Lower leg skin (tissue), 4 donors: ENCODE measurements at regions not wholly inside any gene's neighbourhood (a gene's known extent, or its start where the extent isn't known, plus 50 kb on each side); places are given as distances from the start of the nearest gene placed in this dataset.
"Not testable (repeated sequence)": the region's sequence is repeated elsewhere in the genome, so short reads cannot be mapped to it uniquely, and the experiment has no call there.

Experiments used
- DNase-seq, 2 donors: peaks; one replicate each; pipeline ENCODE4 v3.0.0-alpha.2; 2019; ENCODE audit warnings: low spot score in 2 of 2
- H3K4me3 ChIP-seq: fragments of 200-600 bp; sonication (generic); 2 replicates; pipeline ENCODE4 v1.5.1; 2017; ENCODE audit warnings: mild to moderate bottlenecking, low read depth; ENCODE audit not compliant: poor library complexity, severe bottlenecking
- CTCF ChIP-seq, 3 donors: fragments of 450-650 bp; IDR thresholded peaks; one replicate each; pipeline ENCODE4 v1.5.1; 2016; ENCODE audit warnings: antibody characterized with exemption in 3 of 3, mild to moderate bottlenecking in 3 of 3, moderate library complexity in 2 of 3
- POLR2A ChIP-seq, 2 donors: fragments of 450-650 bp; IDR thresholded peaks; one replicate each; pipeline ENCODE4 v1.6.1; 2016 to 2017; ENCODE audit warnings: antibody characterized with exemption in 2 of 2, mild to moderate bottlenecking in 1 of 2, moderate library complexity in 1 of 2
- WGBS, 2 donors: methylation state at CpG; one replicate each; pipeline ENCODE4 v1.1.5; 2018; 5-methylcytosine and 5-hydroxymethylcytosine counted together
- intact Hi-C: fragments of 100-400 bp; cut with DNase I; formaldehyde crosslinking; loops from one replicate; pipeline ENCODE4 v1.15.0; 2023; ENCODE audit warnings: low total_unique reads

GRCh38 chrX:79026742-79027141 is 81.6 kb downstream of the P2RY10 start:
- 68 to 81% methylated on average over 2 of the region's 2 CpGs for WGBS, 2 donors
- intact Hi-C loops, result not testable (repeated sequence)

DNA sequence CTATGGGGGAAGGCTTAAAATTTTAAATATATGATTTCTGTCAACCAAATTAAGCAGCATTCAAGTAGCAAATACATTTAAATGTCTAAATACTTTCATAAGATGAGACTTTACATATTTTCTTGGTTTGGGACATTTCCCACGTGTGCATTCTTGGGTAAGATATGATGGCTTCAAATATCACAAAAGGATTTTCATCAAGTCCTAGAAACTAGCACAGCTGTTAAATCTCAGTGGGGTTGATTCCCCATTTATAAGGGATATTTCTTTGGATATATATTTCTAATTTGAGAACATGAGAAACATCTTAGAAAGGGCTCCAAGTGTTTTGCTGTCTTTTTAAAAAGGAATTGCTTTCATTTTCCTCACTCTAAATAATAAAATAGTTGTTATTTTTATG is 90.2 kb downstream of the P2RY10 start:
- 30 to 35% methylated on average over 1 of the region's 1 CpG for whole genome bisulfite sequencing, 2 donors
- intact Hi-C loops, result no loop called here
- DNase-seq, result no peak

More at GRCh38 chrX:79026742-79027141, 81.6 kb downstream of the P2RY10 start:
- not testable (repeated sequence) for DNase-seq, H3K4me3 ChIP-seq

DNA sequence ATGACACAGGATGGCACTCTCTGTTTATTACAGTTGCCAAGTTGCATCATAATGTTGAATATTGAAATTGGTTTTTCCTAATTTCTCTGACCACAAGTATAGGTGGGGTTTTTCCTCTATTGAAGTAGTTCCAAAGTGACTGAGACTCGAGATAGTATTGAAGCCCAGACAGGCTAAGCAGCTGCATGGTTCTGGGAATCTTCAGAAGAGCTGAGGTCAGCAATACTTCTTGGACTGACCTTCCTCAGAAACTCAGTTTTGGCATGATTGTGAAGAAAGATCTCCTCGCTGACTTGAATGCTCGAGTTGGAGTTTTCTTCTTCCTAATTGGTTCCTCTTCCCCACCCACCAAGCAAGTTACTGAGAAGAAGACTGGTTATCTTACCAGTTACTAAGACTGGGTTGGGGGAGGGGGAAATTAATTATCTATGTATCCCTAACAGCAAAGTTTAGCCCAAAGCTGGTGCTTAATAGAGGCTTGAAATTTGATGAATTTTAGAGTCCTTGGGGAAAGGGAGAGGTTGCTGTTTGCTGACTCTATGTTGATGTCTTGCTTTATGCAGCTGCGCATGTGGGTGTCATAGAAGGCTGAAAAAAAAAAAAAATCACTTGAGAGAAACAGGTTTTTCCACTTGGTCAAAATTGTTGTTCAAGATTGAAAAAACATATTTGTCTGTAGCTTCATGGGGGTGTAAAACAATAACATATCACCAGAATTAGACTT is 91.1 kb downstream of the P2RY10 start:
- DNase-seq, result no peak
- 23 to 35% methylated on average over 4 of the region's 4 CpGs for WGBS, 2 donors
- intact Hi-C loops, result no loop called here
- H3K4me3 ChIP-seq, result no peak overlapping the region
- TF ChIP-seq POLR2A (IDR thresholded peaks at IDR 0.05) (no peak), CTCF (IDR thresholded peaks at IDR 0.05) (no peak)

More for the DNA sequence above, 90.2 kb downstream of the P2RY10 start:
- TF ChIP-seq POLR2A (IDR thresholded peaks at IDR 0.05), result no peak
- TF ChIP-seq CTCF (IDR thresholded peaks at IDR 0.05), result no peak
- no peak overlapping the region for H3K4me3 ChIP-seq

- H3K4me3 ChIP-seq, result no peak overlapping the region
- intact Hi-C loops, result no loop called here
- DNase-seq, result no peak
- TF ChIP-seq CTCF (IDR thresholded peaks at IDR 0.05), result no peak
- no peak for TF ChIP-seq POLR2A (IDR thresholded peaks at IDR 0.05)
- 78 to 95% methylated on average over 5 of the region's 5 CpGs for WGBS, 2 donors
Observed at GRCh38 chrX:79065696-79066095, 78.8 kb upstream of the GPR174 start.

DNA sequence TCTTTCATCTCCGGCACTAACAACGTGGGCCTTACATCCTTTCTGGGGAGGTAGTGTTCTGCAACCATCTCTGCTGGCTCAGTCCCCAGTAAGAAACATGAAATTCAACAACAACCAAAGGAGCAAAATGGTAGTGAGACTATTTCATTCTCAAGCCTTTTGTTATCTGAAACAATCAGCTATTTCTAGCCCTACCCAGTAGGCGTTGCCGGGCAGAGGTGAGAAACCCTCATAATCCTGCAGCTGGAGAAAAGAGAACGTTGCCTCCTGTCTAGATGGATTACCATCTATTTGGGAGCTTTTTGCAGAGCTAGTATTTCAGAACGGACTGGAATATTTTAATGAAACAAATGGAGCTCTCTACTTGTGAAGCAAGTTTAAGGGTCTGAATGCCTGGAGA is 66.4 kb upstream of the GPR174 start:
- 68 to 82% methylated on average over 6 of the region's 6 CpGs for WGBS, 2 donors
- TF ChIP-seq CTCF (IDR thresholded peaks at IDR 0.05) (no peak), POLR2A (IDR thresholded peaks at IDR 0.05) (no peak)
- intact Hi-C loops, result no loop called here
- H3K4me3 ChIP-seq, result no peak overlapping the region
- no peak for DNase-seq

DNA sequence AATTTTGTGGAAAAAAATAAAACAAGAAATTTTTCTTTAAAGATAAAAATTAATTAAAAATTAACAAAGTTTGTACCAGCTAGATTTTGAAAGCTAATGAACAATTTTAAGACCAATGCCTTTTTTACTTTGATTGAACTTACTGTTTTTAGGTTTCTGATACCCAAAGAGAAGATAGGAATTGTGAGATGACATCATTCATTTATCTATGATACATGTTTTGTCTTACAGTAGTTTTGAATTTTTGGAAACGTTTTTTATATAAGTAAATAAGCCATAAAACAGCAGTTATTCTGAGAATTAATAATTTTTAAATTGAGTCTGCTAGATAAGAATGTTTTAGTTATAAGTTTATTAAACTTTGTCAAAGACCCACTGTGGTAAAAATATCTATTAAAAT is 65.0 kb upstream of the GPR174 start:
- no peak overlapping the region for H3K4me3 ChIP-seq

More for the DNA sequence above, 65.0 kb upstream of the GPR174 start:
- no peak for DNase-seq
- no peak for TF ChIP-seq POLR2A (IDR thresholded peaks at IDR 0.05)
- no peak for TF ChIP-seq CTCF (IDR thresholded peaks at IDR 0.05)
- intact Hi-C loops, result no loop called here
- 29 to 51% methylated on average over 1 of the region's 1 CpG for WGBS, 2 donors
